Fibroblast of lung (primary cell): ENCODE measurements at regions not wholly inside any gene's neighbourhood (a gene's known extent, or its start where the extent isn't known, plus 50 kb on each side); places are given as distances from the start of the nearest gene placed in this dataset.

ENCODE experiments used
- CTCF ChIP-seq, 2 donors: IDR thresholded peaks in 1 of 2; conservative IDR thresholded peaks in 1 of 2; 1 replicate in 1 of 2; 2 replicates in 1 of 2; pipeline ENCODE4 v1.5.1; 2011 to 2012; ENCODE audit warnings: low read length in 2 of 2, control low read depth in 1 of 2, inconsistent platforms in 1 of 2, low read depth in 1 of 2, mild to moderate bottlenecking in 1 of 2
- EZH2 ChIP-seq: IDR thresholded peaks from 2 replicates; pipeline ENCODE4 v1.5.1; 2012; ENCODE audit warnings: low read length, control low read depth, mild to moderate bottlenecking; ENCODE audit errors: missing control alignments

- TF ChIP-seq CTCF (conservative IDR thresholded peaks at IDR 0.05 in 1 of 2, IDR thresholded peaks at IDR 0.05 in 1 of 2; ENCODE audit: low read depth in 1 of 2, low read length in 2 of 2) = no peak
- no peak for TF ChIP-seq EZH2
These were observed 72.5 kb downstream of the COPS8 start for GRCh38 chr2:237158194-237158593.
